Stimulated activated CD4-positive, alpha-beta T cell treated with anti-CD3 and anti-CD28 coated beads, Interleukin-12 subunit alpha, Interleukin-12 subunit beta, amount 100 ng/mL, for 48 hours (primary cell): ENCODE measurements at regions not wholly inside any gene's neighbourhood (a gene's known extent, or its start where the extent isn't known, plus 50 kb on each side); places are given as distances from the start of the nearest gene placed in this dataset.

Experiments
- DNase-seq, 3 donors: peaks; one replicate each; pipeline ENCODE4 v3.0.0-alpha.2; 2020; ENCODE audit warnings: low read depth in 2 of 3, low spot score in 1 of 3

DNA sequence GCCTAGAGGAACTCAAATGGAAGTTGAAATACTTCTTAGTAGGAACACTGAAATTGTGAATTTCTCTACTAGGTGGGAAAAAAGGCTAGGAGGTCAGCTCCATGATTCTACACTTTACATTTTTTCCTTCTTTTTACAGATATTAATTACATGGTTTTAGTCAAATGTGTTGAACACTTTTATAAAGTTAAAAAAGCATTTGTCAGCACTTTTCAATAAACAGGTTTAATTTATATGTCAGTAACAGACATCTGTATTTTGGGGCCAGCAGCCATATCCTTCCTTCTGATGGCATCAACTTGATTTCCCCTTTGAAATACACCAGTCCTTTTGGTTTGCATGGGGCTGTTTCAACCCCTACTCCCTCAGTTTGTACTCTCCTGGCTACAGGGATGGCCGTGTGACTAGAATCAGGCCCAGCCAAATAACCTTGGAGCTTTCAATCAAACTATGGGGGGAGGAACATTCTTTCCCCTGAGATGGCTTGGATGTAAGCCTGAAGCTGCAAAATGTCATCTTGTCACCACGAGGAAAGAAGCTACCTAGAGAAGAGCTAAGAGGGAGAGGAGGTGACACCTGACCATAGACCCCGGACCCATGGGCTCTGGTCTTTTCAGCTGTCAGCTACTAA, 171.0 kb upstream of the NEBL start:
- no peak for DNase-seq

DNA sequence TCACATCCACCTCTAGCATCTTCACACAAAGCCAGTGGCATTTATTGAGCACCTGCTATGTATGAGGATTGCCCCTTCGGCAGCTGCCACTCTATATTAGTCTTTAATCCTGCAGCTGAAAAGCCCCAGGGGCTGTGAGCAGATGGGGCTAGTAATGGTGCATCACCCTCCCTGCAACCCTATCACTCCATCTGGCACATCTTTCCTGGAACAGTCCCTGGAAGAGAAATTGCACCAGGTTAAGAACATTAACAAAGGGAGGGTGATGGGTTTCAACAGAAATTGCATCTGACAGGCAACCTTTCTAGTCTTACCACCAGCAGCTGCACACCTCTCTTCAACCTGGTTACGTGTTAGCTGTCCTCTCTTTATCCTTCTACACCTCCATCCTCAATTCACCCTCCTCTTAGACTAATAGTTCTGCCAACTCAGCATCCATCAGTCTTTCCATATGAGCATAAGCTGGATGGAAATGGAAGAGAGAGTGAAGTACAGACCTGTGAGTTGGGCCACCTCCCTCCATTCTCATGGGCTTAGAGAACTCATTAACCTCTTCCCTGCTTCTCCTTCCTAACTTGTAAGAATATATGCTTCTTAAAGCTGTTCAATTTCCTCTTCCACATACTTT, 168.6 kb upstream of the NEBL start:
- no peak for DNase-seq

DNA sequence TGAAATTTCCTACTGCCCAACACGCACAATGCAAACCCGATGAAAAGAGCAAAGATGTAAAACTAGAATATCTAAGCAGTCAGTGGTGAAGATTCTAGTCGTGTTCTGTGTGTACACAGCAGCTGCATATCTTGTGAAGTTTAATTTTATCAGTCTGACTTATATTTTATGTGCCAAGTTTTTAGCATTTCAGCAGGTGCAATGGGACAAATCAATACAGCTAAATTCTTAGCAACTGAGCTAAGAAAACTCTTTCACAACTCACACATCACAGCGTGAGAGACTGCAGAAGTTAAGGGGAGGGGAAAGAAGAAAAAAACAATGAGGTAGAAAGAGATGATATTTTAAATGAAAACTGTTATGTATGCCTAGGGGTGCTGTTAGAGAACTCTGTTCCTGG, 164.9 kb upstream of the NEBL start:
- DNase-seq: no peak

DNA sequence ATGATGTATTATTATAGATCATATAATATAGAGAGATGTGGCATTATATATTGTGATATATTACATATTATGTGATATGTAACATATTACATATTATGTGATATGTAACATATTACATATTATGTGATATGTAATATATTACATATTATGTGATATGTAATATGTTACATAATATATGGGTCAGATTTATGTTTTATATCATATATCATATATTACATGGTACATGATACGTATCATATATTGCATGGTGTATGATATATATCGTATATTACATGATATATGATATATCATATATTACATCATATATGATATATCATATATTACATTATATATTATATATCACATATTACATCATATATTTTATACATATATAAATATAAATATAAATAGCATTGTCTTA, 164.1 kb upstream of the NEBL start:
- DNase-seq: no peak

DNA sequence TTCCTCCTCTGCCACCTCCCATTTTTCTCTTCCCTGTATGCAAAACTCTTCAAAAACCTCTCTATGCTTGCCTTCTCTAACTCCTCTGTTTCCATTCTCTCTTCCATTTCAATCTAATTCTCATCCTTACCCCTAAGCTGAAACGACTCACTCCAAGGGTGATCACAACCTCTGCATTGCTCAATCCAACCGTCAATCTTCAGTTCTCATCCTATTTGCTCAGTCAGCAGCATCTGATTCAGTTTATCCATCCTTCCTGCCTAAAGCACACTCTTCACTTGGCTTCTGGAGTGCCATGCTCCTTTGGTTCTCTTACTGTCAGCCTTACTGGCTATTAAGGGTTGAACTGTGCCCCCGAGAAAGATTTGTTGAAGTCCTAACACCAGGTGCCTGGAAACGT, 163.5 kb upstream of the NEBL start:
- DNase-seq: no peak

DNA sequence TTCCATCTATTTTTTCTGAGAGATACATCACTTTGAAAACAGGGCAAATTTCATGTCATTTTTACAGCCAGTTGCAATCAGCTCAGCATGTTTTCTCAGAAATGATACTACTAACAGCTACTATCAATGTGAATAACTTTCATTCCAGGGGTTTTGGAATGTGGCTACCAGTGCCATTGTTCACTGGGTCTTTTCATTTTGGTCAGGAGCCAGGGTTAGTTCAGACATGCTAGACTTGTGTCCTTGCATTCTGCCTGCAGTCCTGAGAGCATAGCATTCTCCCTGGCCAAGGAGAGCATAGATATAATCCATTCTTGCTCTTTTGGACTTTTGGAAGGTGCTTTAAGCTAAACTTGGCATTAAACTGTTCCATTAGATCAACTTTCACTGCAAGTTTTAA, 160.9 kb upstream of the NEBL start:
- no peak for DNase-seq

DNA sequence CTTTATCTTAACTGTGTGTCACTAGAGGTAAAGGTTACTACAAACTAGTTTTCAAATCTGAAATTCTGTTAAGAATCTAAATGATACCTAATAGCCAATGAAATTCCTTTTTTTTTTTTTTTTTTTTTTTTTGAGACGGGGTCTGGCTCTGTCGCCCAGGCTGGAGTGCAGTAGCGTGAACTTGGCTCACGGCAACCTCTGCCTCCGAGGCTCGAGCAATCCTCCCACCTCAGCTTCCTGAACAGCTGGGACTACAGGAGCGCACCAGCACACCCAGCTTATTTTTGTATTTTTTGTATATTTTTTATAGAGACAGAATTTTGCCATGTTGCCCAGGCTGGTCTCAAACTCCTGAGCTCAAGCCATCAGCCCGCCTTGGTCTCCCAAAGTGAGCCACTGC, 160.3 kb upstream of the NEBL start:
- no peak for DNase-seq

DNA sequence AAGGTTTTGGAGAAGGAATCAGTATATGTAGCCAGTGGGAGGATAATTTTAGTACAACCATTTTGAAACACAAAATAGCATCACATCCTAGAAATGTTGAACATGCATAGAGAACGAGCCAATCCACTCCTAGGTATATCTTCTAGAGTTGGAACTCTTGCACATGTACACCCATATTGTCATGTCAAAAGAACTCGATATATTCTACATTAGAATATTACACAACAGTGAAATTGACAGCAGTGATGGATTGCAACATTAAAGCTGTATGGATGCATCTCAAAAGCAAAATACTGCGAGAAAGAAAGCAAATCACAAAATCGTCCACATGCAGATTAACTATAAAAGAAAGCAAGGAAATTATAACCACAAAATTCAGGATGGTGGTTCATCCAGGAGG, 159.3 kb upstream of the NEBL start:
- no peak for DNase-seq

DNA sequence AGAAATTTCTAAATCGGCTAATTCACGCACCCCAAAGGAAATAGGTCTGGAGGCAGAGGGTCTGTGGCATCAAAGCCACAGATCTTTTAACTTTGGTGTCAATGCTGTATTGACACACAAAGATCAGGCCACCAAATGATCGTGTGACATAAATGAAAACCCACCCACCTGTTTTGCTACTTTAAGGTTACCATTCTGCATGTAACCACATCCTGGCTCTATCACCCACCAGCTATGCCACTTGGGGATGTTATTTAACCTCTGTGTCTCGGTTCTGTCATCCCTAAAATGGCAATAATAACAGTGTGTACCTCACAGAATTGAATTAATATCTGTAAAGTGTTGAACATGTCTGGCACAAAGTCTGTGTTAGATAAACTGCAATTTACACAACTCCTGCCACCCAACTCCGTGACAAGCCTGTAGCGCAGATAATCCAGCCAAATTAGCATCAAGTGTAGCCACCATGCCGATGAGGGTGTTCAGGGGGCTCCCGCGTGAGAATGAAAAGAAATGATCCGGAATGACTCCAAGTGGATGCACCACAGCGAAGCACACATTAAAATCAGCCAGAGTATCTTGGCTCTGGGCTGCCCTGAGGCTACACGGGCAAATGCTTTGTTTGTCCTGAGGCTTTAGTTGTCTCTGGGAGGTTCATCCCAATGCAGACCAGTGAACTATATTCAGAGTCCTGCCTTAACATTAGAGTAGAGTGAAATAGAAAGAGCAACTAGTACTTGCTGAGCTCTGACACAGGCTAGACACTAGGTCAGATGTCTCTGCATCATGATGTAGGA, 158.4 kb upstream of the NEBL start:
- DNase-seq: no peak

DNA sequence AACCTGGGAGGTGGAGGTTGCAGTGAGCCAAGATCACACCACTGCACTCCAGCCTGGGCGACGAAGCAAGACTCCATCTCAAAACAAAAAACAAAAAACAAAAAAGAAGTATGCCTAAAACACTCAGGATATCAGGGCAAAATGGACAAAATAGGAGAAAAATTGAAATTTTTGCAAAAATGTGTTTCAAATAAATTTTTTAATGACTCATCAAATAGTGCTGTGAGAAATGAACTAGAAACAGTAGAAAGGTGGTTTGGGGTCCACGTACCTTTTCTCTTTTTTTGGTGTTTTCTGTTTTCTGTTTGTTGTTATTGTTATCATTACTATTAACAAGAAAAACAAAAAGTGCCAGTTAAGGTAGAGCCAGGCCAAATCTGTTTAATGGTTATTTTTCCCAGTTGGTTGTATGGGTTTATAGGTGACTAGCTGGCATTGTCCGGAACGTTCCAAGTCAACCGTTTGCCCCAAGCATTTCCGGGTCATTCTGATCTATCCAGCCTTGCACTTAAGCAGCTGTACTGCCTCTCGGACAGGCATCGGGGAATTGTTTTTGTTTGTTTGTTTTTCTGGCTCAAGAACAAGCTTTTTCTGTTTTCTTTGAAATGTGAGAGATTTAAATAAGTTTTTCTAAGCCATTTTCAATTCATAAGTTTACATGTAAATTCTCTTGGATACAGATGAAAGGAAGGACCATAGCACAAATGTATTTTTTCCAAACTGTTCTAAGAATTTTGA, 157.0 kb upstream of the NEBL start:
- no peak for DNase-seq

DNA sequence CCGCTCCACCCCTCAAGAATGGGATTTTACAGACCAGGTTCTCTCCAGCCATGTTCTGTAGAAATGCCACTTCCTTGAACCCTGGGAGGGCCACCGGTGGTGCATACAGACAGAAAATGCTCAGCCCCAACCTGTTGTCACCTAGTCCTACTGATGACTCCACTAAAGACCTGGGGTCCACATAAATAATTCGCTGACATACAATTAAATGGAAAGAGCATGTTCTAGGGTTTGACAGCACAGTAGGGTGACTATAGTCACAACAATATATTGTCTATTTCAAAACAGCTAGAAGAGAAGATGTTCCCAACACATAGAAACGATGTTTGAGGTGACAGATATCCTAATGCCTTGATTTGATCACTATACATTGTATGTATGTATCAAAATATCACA, 155.6 kb upstream of the NEBL start:
- no peak for DNase-seq

DNA sequence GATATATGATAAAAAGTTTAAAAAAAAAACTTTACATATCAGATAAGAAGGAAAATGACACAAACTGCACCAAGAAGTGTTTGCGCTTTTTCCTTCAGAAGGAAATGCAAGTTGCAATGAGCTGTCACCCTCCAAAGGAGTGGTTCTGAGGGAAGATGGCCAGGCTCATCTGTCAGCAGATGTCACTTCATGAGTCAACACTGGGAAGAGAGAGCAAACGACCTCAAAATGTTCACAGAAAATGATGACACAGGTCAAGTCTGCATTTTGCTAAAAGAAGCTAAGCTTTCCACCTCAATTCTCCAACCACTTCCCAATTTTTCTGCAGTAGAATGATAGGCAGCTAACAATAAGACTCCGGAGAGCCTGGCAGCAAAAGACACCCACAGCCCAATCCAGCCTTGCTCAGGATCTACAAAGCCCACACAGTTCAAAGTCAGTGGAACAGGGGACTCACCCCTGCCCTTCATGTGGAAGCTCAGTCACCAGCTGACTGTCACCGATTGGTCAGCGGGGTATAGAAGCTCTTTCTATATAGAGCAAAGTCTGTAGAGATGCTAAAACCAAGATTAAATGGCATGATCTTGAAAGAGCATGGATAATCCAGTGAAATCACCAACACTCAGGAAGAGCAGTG, 155.1 kb upstream of the NEBL start:
- DNase-seq: no peak

DNA sequence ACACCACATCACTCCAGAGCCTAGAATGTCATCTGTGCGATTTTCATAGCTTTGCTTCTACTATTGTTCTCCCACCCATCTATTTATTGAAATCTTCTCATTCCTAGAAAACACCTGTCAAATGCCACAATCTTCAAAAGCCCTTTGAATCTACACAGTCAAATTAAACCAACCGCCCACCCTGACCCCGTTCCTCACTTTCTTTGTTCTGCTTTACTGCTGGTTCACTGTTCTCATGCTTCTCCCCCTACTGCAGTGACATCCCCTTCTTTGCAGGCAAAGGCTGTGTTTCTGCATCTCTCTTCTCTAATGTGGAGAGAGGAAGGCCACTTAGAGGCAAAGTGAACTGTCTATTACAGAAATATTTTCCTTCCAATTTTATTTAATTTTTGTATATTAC, 152.4 kb upstream of the NEBL start:
- DNase-seq: no peak

DNA sequence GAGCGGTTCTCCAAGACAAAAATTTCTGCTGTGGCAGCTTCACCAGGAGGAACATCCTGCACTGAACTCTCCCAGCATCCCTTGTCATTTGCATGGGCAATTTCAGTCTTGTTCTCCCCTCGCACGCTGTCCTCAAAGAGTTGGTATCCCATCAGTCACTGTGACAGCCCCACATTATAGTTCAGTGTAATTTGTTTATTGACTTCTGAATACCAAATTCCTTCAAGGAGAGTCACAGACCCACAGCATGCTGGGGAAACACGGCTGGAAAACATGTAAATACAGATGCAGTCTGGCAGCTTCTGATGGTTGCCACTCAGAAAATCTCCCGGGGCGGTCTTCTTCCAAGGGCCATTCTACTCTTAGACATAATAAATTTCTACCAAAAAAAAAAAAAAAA, 151.0 kb upstream of the NEBL start:
- no peak for DNase-seq

DNA sequence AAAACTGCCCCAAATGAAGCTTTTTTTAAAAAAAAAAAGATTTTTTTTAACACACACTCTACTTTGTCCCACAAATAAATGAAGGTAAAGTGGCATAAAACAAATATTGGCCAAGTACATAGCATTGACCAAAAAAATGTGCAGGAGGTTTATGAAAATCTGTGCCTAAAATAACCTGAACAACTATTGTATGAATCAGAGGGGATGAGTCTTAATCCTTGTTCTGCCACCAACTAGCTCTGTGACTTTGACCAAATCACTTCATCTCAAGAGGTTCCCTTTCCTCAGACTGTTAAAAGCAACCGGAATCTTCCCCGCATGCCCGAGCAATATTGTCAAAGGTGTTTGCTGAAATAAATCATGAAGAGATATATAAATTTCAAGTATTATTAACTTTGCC, 150.4 kb upstream of the NEBL start:
- no peak for DNase-seq

DNA sequence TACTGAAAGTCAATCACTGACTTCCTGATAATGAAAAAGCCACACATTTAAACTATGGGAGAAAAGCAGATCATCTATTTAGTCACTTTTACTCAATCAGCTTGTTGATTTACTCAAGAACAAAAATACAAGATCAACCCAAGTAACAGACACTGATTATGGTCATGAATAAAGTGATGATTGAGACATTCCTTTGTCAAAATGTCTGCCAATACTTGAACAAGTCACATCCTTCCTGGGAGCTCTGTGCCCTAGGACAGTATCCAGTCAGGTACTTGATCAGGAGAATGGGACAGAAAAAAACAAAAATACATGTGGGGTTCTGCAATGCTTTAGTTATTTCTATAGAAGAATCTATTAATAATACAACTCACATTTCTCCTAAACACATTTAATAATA, 150.0 kb upstream of the NEBL start:
- DNase-seq: no peak

DNA sequence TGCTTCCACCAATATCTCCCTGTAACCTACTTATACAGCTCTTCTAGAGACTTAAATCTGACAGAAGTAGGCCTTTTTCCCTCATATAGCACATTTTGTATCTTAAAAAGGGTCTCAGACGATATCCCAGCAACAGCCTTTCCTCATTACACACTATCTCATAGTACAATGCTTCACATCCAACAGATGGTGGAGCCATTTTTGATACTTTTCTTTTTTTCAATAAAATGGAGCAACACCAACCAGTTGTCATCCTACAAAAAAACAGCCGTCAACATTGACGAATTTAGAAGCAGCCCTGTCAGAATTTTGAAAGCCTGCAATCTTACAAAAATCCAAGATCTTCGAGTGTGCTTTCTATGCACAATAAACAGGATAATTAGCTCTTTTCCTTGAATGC, 145.9 kb upstream of the NEBL start:
- DNase-seq: no peak

DNA sequence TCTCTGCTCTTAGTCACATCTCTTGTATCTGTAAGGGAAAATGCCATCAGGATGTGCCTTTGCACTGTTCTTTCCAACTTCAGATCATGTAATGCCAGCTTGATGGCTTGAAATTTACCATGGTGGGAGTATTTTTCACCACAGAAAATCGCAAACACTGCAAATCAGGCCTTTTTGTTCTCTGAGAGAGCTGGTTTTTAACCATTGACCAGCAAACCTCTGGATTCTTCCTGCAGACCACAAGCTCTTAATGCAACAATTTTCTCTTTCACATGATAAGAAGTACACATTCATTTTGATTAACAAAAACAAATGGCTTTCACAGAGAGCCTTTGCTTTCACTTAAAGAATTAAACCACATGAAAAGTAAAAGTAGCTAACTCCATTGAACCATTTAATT, 145.4 kb upstream of the NEBL start:
- no peak for DNase-seq

DNA sequence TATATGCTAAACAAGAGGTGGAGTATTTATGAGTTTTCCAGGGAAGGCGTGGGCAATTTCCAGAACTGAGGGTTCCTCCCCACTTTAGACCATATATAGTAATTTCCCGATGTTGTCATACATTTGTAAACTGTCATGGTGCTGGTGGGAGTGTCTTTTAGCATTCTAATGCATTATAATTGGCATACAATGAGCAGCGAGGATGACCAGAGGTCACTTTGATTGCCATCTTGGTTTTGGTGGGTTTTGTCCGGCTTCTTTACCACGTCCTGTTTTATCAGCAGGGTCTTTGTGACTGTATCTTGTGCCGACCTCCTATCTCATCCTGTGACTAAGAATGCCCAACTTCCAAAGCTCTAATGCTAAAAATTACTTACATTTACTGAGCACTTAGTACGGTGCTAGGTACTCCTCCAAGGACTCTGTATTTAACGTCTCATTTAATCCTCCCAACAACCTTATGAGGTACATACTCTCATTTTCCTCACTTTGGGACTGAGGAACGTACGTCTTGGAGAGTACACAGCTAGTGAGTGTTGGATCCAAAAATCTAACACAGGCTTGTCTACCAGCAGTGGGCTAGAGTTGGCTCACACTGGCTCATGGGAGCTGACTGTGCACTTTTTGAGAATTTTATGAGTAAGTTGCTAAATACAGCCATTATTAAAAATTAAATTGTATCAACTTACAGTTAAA, 144.8 kb upstream of the NEBL start:
- no peak for DNase-seq

DNA sequence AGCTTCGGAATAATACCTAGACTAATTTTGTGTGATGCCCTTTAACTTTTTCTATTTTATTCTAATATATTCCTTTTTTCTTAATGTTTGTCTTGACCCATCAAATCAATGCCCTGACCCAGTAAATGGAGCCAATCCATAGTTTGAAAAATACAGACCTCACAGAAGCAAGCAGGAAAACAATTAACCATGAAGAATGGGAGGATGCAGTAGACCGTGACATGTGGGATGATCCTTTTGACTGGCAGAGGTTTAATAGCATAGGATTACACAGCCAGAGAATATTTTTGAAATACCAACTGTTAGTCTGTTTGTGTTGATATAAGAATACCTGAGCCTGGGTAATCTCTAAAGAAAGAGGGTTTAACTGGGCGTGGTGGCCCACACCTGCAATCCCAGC, 142.6 kb upstream of the NEBL start:
- no peak for DNase-seq

DNA sequence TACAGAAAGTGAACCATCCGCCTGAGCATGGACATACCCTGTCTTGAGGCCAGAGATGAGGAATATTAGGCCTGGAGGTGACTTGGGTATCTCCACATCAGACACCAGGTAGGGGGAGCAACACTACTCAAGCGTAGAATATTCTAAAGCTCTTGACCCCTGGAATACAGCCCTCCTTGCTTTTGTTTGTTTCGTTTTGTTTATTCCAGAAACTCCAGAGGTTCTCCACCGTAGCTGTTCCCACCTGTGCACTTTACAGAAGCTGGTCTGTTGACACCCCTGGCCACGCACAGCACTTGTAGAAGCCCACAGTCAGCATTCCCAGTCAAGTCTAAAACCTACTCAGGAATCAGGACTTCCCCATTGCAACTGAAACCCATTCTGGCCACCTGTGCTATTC, 139.6 kb upstream of the NEBL start:
- DNase-seq: no peak
